ENCODE measurements at regions not wholly inside any gene's neighbourhood (a gene's known extent, or its start where the extent isn't known, plus 50 kb on each side); places are given as distances from the start of the nearest gene placed in this dataset.
"Not testable (repeated sequence)": the region's sequence is repeated elsewhere in the genome, so short reads cannot be mapped to it uniquely, and the experiment has no call there.

GRCh38 chr10:77721815-77722214 lies 84.2 kb upstream of the KCNMA1 start:
- no peaks in the 10 kb centered on the region for H3K9me3 ChIP-seq (ENCODE audit: control insufficient read depth, insufficient read depth, low read depth, low read length)
- no peak overlapping the region for H3K9ac ChIP-seq (ENCODE audit: low read length)
- no peaks in the 10 kb centered on the region for H3K27me3 ChIP-seq (ENCODE audit: control insufficient read depth, insufficient read depth, low read length)
- no peaks in the 10 kb centered on the region for H3K36me3 ChIP-seq (ENCODE audit: control insufficient read depth, insufficient read depth, low read length)
- H3K4me3 ChIP-seq (ENCODE audit: low read depth, low read length): no peak overlapping the region
- H3K4me1 ChIP-seq (ENCODE audit: control insufficient read depth, insufficient read depth, low read length): peaks cover 2% of the 10 kb centered on the region; the same call in 1 of the 2 replicates
- H3K27ac ChIP-seq (ENCODE audit: low read depth, low read length): no peak overlapping the region

- Histone ChIP-seq H3K4me3 (ENCODE audit: low read depth, low read length) (no peak overlapping the region), H3K27ac (ENCODE audit: low read depth, low read length) (no peak overlapping the region), H3K4me1 (ENCODE audit: control insufficient read depth, insufficient read depth, low read length) (peaks cover 8% of the 10 kb centered on the region; the same call in 1 of the 2 replicates), H3K27me3 (ENCODE audit: control insufficient read depth, insufficient read depth, low read length) (no peaks in the 10 kb centered on the region), H3K9ac (ENCODE audit: low read length) (no peak overlapping the region), H3K36me3 (ENCODE audit: control insufficient read depth, insufficient read depth, low read length) (no peaks in the 10 kb centered on the region), H3K9me3 (ENCODE audit: control insufficient read depth, insufficient read depth, low read depth, low read length) (no peaks in the 10 kb centered on the region)
Measured at GRCh38 chr10:77718957-77719356, 81.3 kb upstream of the KCNMA1 start.

GRCh38 chr10:77718312-77718711 lies 80.7 kb upstream of the KCNMA1 start:
- H3K27ac ChIP-seq (ENCODE audit: low read depth, low read length); H3K27me3 ChIP-seq (ENCODE audit: control insufficient read depth, insufficient read depth, low read length); H3K4me3 ChIP-seq (ENCODE audit: low read depth, low read length); H3K9me3 ChIP-seq (ENCODE audit: control insufficient read depth, insufficient read depth, low read depth, low read length); H3K36me3 ChIP-seq (ENCODE audit: control insufficient read depth, insufficient read depth, low read length); H3K9ac ChIP-seq (ENCODE audit: low read length): not testable (repeated sequence)
- peaks cover 15% of the 10 kb centered on the region; the same call in 1 of the 2 replicates for H3K4me1 ChIP-seq (ENCODE audit: control insufficient read depth, insufficient read depth, low read length)

- Histone ChIP-seq H3K27ac (ENCODE audit: low read depth, low read length) (no peak overlapping the region), H3K9me3 (ENCODE audit: control insufficient read depth, insufficient read depth, low read depth, low read length) (no peaks in the 10 kb centered on the region), H3K4me1 (ENCODE audit: control insufficient read depth, insufficient read depth, low read length) (peaks cover 19% of the 10 kb centered on the region), H3K4me3 (ENCODE audit: low read depth, low read length) (no peak overlapping the region), H3K27me3 (ENCODE audit: control insufficient read depth, insufficient read depth, low read length) (no peaks in the 10 kb centered on the region), H3K36me3 (ENCODE audit: control insufficient read depth, insufficient read depth, low read length) (no peaks in the 10 kb centered on the region), H3K9ac (ENCODE audit: low read length) (no peak overlapping the region)
Measured at GRCh38 chr10:77717336-77717735, 79.7 kb upstream of the KCNMA1 start.

DNA sequence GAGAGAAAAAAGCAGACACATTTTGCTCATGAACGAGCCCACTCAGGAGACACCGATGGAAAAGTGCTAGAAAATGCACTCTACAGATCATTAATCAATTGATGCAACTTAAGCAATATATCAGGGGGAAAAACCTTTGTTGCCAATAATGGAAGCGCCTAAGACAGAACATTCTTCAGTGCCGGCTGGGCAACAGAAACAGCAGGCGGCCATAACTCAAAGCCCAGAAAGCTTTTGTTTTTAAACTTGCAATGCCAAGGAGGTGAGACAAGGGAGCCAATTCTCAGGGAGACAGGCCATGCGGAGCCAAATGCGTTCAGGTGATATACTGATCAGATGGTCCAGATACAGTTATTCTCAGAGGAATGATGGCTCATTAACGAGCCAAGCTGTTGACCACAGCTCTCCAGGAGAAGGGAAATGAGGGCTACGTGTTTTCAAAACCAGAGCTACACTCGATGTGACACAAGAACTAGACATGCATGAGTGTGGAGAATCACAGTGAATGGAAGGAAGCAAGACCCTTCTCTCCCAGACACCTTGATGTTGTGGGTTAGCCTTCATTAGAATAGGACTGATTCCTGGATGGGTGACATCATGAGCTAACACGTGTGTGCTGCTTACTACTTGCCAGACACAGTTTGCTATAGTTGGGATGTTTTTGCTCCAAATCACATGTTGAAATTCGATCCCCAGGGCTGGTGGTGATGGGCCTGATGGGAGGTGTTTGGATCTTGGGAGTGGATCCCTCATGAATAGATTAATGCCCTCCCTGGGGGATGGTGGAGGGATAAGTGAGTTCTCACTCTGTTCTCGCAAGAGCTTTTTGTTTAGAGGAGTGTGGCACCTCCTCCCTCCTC lies 79.1 kb upstream of the KCNMA1 start:
- Histone ChIP-seq H3K4me3 (ENCODE audit: low read depth, low read length) (no peak overlapping the region), H3K36me3 (ENCODE audit: control insufficient read depth, insufficient read depth, low read length) (no peaks in the 10 kb centered on the region), H3K9ac (ENCODE audit: low read length) (no peak overlapping the region), H3K27ac (ENCODE audit: low read depth, low read length) (no peak overlapping the region), H3K27me3 (ENCODE audit: control insufficient read depth, insufficient read depth, low read length) (no peaks in the 10 kb centered on the region; the same call in 1 of the 2 replicates), H3K9me3 (ENCODE audit: control insufficient read depth, insufficient read depth, low read depth, low read length) (no peaks in the 10 kb centered on the region), H3K4me1 (ENCODE audit: control insufficient read depth, insufficient read depth, low read length) (peaks cover 23% of the 10 kb centered on the region)

GRCh38 chr10:77715536-77715935 lies 77.9 kb upstream of the KCNMA1 start:
- H3K4me3 ChIP-seq (ENCODE audit: low read depth, low read length): no peak overlapping the region
- no peaks in the 10 kb centered on the region for H3K36me3 ChIP-seq (ENCODE audit: control insufficient read depth, insufficient read depth, low read length)
- no peak overlapping the region for H3K9ac ChIP-seq (ENCODE audit: low read length)
- H3K4me1 ChIP-seq (ENCODE audit: control insufficient read depth, insufficient read depth, low read length): peaks cover 32% of the 10 kb centered on the region
- no peaks in the 10 kb centered on the region for H3K9me3 ChIP-seq (ENCODE audit: control insufficient read depth, insufficient read depth, low read depth, low read length)
- H3K27me3 ChIP-seq (ENCODE audit: control insufficient read depth, insufficient read depth, low read length): peaks cover 5% of the 10 kb centered on the region
- no peak overlapping the region for H3K27ac ChIP-seq (ENCODE audit: low read depth, low read length)

- no peaks in the 10 kb centered on the region for H3K36me3 ChIP-seq (ENCODE audit: control insufficient read depth, insufficient read depth, low read length)
- H3K27ac ChIP-seq (ENCODE audit: low read depth, low read length): no peak overlapping the region
- H3K4me3 ChIP-seq (ENCODE audit: low read depth, low read length): no peak overlapping the region
- peaks cover 36% of the 10 kb centered on the region for H3K4me1 ChIP-seq (ENCODE audit: control insufficient read depth, insufficient read depth, low read length)
- H3K9me3 ChIP-seq (ENCODE audit: control insufficient read depth, insufficient read depth, low read depth, low read length): no peaks in the 10 kb centered on the region
- peaks cover 9% of the 10 kb centered on the region for H3K27me3 ChIP-seq (ENCODE audit: control insufficient read depth, insufficient read depth, low read length)
- H3K9ac ChIP-seq (ENCODE audit: low read length): no peak overlapping the region
Measured at GRCh38 chr10:77715088-77715487, 77.5 kb upstream of the KCNMA1 start.

DNA sequence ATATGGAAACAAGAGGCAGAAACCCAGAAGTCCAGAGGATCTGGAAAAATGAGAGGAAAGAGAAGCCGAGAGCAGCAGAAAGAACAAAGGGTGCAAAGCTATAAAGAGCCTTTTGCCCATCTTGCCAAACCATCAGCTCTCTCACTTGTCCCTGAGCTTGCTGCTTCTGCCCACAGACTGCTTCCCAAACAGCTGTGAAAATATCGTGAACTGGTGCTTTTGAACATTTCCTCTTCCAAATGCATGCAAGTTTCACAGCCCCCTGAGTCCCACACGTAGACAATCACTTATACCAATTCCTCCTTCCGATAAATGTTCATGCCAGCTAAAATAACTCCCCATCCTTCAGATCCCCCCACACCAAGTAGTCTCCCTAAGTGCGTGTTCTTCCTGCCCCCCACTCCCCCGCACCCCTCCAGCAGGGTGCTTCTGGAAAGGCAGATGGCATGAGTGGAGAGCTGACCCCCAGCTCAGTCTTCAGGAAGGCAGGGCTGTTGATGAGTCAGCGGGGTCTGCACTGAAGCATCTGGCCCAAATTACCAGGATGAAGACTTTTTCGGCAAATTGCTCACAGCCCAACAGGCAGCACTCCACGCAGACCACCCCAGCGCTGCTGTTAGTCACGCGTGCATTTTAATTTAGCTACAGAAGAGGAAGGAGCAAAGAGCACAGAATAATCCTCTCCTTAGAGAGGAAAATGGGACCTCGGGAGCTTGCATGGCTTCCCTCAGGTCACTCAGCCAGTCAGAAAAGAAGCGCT lies 76.1 kb upstream of the KCNMA1 start:
- H3K36me3 ChIP-seq (ENCODE audit: control insufficient read depth, insufficient read depth, low read length): no peaks in the 10 kb centered on the region
- no peak overlapping the region for H3K27ac ChIP-seq (ENCODE audit: low read depth, low read length)
- no peak overlapping the region for H3K9ac ChIP-seq (ENCODE audit: low read length)
- H3K9me3 ChIP-seq (ENCODE audit: control insufficient read depth, insufficient read depth, low read depth, low read length): no peaks in the 10 kb centered on the region
- peaks cover 9% of the 10 kb centered on the region for H3K27me3 ChIP-seq (ENCODE audit: control insufficient read depth, insufficient read depth, low read length)
- no peak overlapping the region for H3K4me3 ChIP-seq (ENCODE audit: low read depth, low read length)
- peaks cover 45% of the 10 kb centered on the region for H3K4me1 ChIP-seq (ENCODE audit: control insufficient read depth, insufficient read depth, low read length)

DNA sequence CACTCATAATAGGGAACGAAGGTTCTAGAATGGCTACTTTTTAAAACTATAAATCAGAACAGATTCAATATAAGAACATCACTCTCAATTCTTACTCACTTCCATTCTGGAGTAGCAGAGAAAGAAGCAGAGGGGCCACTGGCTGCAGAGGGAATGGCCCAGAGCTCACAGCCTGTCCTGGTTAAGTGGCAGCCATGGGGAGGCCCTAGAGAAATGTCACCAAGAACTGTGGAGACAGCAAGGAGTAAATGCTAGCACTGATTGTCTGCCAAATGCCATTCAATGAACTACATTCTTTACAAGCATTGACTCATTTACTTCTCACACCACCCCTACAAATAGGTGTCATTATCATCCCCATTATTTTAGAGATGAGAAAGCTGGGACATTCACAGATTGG lies 74.6 kb upstream of the KCNMA1 start:
- Histone ChIP-seq H3K4me1 (ENCODE audit: control insufficient read depth, insufficient read depth, low read length) (peaks cover 45% of the 10 kb centered on the region), H3K27ac (ENCODE audit: low read depth, low read length) (no peak overlapping the region), H3K9ac (ENCODE audit: low read length) (no peak overlapping the region), H3K27me3 (ENCODE audit: control insufficient read depth, insufficient read depth, low read length) (peaks cover 9% of the 10 kb centered on the region), H3K4me3 (ENCODE audit: low read depth, low read length) (no peak overlapping the region), H3K9me3 (ENCODE audit: control insufficient read depth, insufficient read depth, low read depth, low read length) (no peaks in the 10 kb centered on the region), H3K36me3 (ENCODE audit: control insufficient read depth, insufficient read depth, low read length) (no peaks in the 10 kb centered on the region)

- no peak overlapping the region for H3K27ac ChIP-seq (ENCODE audit: low read depth, low read length)
- H3K4me1 ChIP-seq (ENCODE audit: control insufficient read depth, insufficient read depth, low read length): peaks cover 42% of the 10 kb centered on the region
- no peaks in the 10 kb centered on the region for H3K9me3 ChIP-seq (ENCODE audit: control insufficient read depth, insufficient read depth, low read depth, low read length)
- no peaks in the 10 kb centered on the region for H3K36me3 ChIP-seq (ENCODE audit: control insufficient read depth, insufficient read depth, low read length)
- H3K4me3 ChIP-seq (ENCODE audit: low read depth, low read length): no peak overlapping the region
- peaks cover 9% of the 10 kb centered on the region for H3K27me3 ChIP-seq (ENCODE audit: control insufficient read depth, insufficient read depth, low read length)
- no peak overlapping the region for H3K9ac ChIP-seq (ENCODE audit: low read length)
Measured at GRCh38 chr10:77711683-77712049, 74.1 kb upstream of the KCNMA1 start.
